Lung (tissue), 11 donors: ENCODE measurements at regions not wholly inside any gene's neighbourhood (a gene's known extent, or its start where the extent isn't known, plus 50 kb on each side); places are given as distances from the start of the nearest gene placed in this dataset.

Source experiments
- ATAC-seq: fragments of 200-7000 bp; cut with Tn5 transposase; one replicate; pipeline ENCODE4 v1.9.1; 2020; ENCODE audit warnings: moderate number of reproducible peaks; ENCODE audit not compliant: insufficient read depth, low FRiP score
- DNase-seq, 3 donors: peaks; one replicate each; pipeline ENCODE4 v3.0.0-alpha.2; 2013 to 2017
- H3K27ac ChIP-seq, 2 donors: one replicate each; pipeline ENCODE4 v1.5.1; 2013; ENCODE audit warnings: mild to moderate bottlenecking in 2 of 2, moderate library complexity in 2 of 2, control low read depth in 1 of 2, inconsistent platforms in 1 of 2, low read depth in 1 of 2, low read length in 1 of 2
- H3K27me3 ChIP-seq, 3 donors: one replicate each; pipeline ENCODE4 v1.5.1; 2013; ENCODE audit warnings: low read length in 2 of 3; ENCODE audit not compliant: control insufficient read depth in 3 of 3, insufficient read depth in 3 of 3
- H3K36me3 ChIP-seq, 4 donors: one replicate each; pipeline ENCODE4 v1.5.1; 2013; ENCODE audit warnings: low read length in 4 of 4, mild to moderate bottlenecking in 1 of 4, moderate library complexity in 1 of 4; ENCODE audit not compliant: control insufficient read depth in 4 of 4, insufficient read depth in 4 of 4
- H3K4me1 ChIP-seq, 5 donors: one replicate each; pipeline ENCODE4 v1.5.1; 2013; ENCODE audit warnings: low read length in 5 of 5, mild to moderate bottlenecking in 2 of 5, moderate library complexity in 1 of 5; ENCODE audit not compliant: control insufficient read depth in 5 of 5, insufficient read depth in 5 of 5
- H3K4me3 ChIP-seq: one replicate; pipeline ENCODE4 v1.5.1; 2013; ENCODE audit warnings: mild to moderate bottlenecking, control low read depth, moderate library complexity
- H3K9ac ChIP-seq, 2 donors: one replicate each; pipeline ENCODE4 v1.5.1; 2013; ENCODE audit warnings: low read length in 2 of 2, control low read depth in 1 of 2; ENCODE audit not compliant: insufficient read depth in 1 of 2
- H3K9me3 ChIP-seq, 4 donors: one replicate each; pipeline ENCODE4 v1.5.1; 2013; ENCODE audit warnings: low read length in 3 of 4, mild to moderate bottlenecking in 1 of 4, moderate library complexity in 1 of 4; ENCODE audit not compliant: control insufficient read depth in 4 of 4, insufficient read depth in 3 of 4
- CTCF ChIP-seq: IDR thresholded peaks from 2 replicates; pipeline ENCODE4 v1.5.1; 2012; ENCODE audit warnings: mild to moderate bottlenecking; ENCODE audit errors: control extremely low read depth, extremely low read depth
- WGBS, 2 donors: extraction: QIAGEN DNeasy Blood & Tissue Kit; methylation state at CpG; one replicate each; pipeline ENCODE4 v1.1.7; 2013; 5-methylcytosine and 5-hydroxymethylcytosine counted together
- donor health status: control.
- donor health status: control.
- donor health status: Bipolar disorder and iron deficiency.
- donor health status: healthy.
- donor health status: DM: yes; HTN: yes; CAD: no.

GRCh38 chr2:15866563-15867193 lies 73.7 kb upstream of the MYCN start:
- no peak for TF ChIP-seq CTCF
- Histone ChIP-seq H3K36me3 (no peaks in the 10 kb centered on the region), H3K4me1 (peaks cover 0 to 2% (median 0%) of the 10 kb centered on the region in 5 donors), H3K27me3 (no peaks in the 10 kb centered on the region), H3K9ac (no peak overlapping the region), H3K27ac (no peak overlapping the region), H3K9me3 (peaks cover 0 to 7% (median 0%) of the 10 kb centered on the region in 4 donors), H3K4me3 (no peak overlapping the region)
- ATAC-seq, result no peak
- DNase-seq, result no peak
- WGBS, 2 donors, result 72 to 82% methylated on average over 3 of the region's 3 CpGs

GRCh38 chr2:15867194-15868171 lies 72.9 kb upstream of the MYCN start:
- ATAC-seq (no peak), DNase-seq (no peak)
- no peak overlapping the region for H3K4me3 ChIP-seq
- no peak overlapping the region for H3K9ac ChIP-seq
- no peaks in the 10 kb centered on the region for H3K36me3 ChIP-seq
- peaks cover 0 to 2% (median 0%) of the 10 kb centered on the region in 5 donors for H3K4me1 ChIP-seq
- H3K27ac ChIP-seq, result no peak overlapping the region
- TF ChIP-seq CTCF, result no peak
- H3K27me3 ChIP-seq, result no peaks in the 10 kb centered on the region
- WGBS, 2 donors, result 92 to 94% methylated on average over 8 of the region's 8 CpGs
- peaks cover 0 to 9% (median 0%) of the 10 kb centered on the region in 4 donors for H3K9me3 ChIP-seq

GRCh38 chr2:15868186-15868585 lies 72.2 kb upstream of the MYCN start:
- ATAC-seq (no peak), DNase-seq (no peak)
- no peak overlapping the region for H3K4me3 ChIP-seq
- 91 to 95% methylated on average over 1 of the region's 1 CpG for WGBS, 2 donors
- no peaks in the 10 kb centered on the region for H3K36me3 ChIP-seq
- TF ChIP-seq CTCF, result no peak
- H3K9ac ChIP-seq, result no peak overlapping the region
- no peaks in the 10 kb centered on the region for H3K27me3 ChIP-seq
- no peak overlapping the region for H3K27ac ChIP-seq
- H3K4me1 ChIP-seq, result peaks cover 0 to 2% (median 0%) of the 10 kb centered on the region in 5 donors
- peaks cover 0 to 9% (median 0%) of the 10 kb centered on the region in 4 donors for H3K9me3 ChIP-seq
